G401.6 (cell line): ENCODE measurements at regions not wholly inside any gene's neighbourhood (a gene's known extent, or its start where the extent isn't known, plus 50 kb on each side); places are given as distances from the start of the nearest gene placed in this dataset.
"Not testable (repeated sequence)": the region's sequence is repeated elsewhere in the genome, so short reads cannot be mapped to it uniquely, and the experiment has no call there.

Source experiments
- FAIRE-seq: peaks from 2 replicates; lab custom pipeline; 2012; peaks lifted over from hg19 to GRCh38; lab: Jason Lieb, UNC

DNA sequence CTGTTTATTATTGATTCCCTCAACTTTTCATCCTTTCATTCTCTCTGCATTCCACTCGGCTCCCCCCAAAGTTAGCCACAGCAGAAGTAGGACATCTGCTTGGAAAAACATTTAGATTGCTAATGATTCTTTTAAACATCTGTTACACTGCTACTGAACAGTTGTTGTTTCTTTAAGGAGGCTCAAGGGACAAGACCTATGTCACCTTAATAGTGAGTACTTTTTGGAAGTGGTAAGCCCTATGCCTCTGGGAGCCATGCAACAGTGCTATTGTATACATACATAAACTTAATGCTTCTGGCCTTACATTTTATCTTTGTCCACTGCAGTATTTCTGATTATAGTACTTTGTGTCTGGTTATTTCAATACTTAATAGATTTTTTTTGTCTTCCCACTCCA is 628.2 kb upstream of the FOXG1 start:
- no peak for FAIRE-seq

DNA sequence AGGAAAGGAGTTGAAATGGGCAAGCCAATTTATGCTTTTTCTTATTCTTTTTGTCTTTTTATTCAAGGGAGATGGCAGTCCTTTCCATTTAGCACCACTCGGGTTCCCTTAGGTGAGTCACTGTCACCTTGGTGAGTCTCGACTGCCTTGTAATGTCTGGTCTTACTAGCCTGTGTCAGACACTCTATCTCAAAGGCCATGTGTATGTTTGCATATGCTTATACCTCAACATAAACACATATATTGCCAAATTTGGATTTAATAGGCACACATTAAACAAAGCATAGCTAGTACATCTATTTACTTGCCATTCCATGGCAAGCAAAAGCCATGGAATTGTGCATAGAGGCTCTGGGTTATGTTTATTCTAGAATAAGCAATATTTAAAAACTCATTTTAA is 624.9 kb upstream of the FOXG1 start:
- no peak for FAIRE-seq

DNA sequence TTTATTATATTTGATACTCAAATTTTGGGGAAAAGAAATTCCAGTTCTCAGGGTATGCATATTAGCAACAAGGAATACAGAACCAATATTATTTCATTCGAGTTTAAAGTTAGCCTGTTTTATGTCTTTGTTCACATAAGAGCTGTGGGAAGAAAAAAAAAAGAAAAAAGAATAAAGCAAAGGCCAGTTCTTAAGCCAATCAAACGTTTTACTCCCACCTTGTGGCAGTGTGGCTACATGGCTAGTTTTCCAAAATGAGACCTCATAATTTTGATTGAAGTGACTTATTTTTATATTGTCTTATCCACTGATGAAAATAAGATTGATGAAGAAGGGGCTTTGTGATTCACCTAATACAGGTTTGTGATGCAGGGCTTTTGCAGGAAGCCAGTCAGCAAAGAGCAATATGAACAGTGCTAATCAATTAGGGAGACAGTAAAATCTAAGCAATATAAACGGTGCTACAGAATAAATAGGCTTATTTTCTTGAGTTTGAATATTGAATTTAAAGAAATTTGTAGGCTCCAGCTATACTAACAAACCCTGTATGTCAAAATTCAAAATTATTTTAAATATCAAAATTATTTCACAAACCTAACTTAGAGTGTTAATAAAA is 624.1 kb upstream of the FOXG1 start:
- FAIRE-seq, result no peak

DNA sequence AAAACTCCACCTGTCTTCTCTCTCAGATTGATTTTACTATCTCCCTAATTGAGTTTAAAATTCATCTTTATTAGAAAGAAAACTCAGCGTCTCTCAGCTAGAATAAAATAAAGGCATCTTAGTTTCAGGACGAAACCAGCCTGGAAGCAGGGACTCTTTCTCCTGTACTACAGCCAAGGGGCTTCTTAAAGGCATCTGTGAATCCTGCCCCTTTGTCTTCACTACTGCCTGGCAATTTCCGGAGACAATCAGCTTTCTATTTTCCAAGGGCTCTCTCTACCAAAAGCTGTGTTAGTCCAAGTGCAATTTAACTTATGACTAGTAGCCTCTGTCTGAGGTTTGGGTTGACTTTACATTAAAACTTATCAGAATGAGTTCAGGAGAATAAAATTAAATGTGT is 623.3 kb upstream of the FOXG1 start:
- FAIRE-seq, result no peak

DNA sequence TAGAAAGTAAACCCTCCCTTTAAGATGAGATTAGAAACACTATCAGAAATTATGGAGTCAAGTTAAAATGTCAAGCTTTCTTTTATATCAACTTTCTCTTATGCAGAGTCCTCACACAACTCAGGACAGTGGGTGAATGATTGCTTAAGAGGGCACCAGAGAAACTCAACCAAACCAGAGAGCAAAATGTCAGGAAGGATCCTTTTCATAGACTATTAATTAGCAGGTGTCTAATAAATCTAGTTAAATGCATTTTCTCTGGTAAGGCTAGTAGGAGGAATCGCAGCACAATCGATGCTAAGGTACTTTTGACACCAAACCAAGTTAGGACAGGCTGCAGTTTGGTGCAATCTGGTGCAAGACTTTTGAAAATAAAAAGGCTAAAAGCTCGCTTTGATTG is 614.7 kb upstream of the FOXG1 start:
- no peak for FAIRE-seq

DNA sequence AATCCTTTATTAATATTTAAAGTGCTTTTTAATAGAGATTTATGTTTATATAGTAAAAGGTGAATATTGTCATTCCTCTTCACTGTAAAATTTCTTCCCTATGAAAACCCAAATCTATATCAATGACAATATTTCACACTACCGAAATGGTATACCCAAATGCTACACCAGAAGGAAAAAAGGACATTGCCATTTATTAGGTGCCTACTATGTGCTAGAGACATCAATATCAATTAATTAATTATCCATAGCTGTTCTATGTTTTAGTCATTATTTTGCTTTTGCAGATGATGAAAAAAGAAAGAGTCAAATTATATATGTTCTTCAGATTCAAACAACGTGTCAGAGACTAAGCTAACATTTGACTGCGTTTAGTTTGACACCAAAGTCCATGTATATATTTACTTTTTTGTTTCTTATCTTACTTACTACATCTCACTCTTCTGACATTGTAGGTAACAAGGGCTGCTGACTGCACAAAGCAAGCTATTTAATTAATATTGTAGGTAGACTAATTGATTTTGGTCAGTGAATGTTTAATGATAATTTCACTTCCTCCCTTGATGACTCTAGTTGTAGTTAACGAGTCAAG is 614.0 kb upstream of the FOXG1 start:
- no peak for FAIRE-seq

DNA sequence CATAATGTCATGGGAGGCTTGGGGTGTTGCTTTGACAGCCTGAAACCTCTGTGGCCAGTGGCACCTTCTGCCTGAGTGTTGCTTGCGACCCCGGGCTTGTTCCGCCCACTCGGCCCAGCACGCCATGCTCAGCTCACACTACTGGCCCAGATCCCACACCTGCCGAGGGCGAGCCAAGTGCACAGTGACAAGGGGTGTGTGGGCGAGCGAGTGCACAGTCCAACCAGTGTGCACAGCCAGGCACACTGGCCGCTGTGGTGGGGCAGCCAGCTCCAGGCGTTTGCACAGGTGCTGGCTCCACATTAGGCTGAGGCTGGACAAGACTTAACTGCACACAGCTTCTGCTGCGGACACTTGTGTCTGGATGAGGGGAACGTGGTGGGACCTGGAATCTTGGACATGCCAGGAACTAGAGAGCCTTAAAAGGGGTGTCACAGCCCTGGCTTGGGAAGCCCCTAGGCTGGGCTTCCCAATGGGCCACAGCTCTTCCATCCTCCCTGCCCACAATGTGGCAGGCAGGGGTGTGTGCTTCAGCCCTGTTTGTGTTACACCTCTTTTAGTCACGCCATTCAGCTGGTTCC is 609.2 kb upstream of the FOXG1 start:
- no peak for FAIRE-seq

DNA sequence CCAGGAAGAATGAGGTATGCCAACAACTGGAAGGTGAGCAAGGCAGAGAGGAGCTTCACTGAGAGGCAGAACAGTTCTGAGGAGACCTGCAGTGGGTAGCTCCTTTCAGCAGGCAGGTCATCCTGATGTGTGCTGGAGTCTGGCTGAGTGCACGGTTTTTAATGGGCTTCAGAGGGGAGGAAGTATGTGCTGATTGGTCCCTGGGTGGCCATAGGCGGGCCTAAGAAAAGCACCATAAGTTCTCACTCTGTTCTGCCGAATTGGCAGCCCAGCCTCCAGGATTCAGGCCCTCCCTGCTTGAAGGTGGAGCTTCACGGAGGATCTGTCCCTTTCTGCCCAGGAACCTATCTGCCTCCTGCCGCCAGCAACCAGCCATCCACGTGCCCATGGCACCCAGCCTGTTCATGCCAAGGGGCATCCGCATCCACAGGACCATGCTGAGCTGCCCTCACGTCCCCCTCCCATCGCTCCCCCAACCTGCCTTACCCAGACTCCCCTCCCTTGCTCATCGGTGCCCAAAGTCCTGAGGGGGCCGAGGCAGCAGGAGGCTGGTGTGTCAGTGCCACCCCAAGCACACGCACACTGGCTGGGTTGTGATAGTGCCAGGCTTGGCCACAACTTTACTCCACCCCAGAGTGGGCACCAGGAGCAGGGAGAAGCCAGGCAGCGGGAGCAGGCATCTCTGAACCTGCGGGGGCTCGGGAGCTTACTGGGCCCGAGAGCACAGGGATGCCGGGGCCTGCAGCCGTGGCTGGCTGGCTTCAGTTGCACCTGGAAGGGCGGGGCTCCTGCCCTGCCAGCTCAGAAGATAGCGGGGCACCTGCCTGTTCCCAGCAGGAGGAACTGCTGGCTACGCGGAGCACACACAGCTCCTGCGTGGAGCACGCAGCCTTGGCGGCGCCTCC is 608.4 kb upstream of the FOXG1 start:
- no peak for FAIRE-seq

DNA sequence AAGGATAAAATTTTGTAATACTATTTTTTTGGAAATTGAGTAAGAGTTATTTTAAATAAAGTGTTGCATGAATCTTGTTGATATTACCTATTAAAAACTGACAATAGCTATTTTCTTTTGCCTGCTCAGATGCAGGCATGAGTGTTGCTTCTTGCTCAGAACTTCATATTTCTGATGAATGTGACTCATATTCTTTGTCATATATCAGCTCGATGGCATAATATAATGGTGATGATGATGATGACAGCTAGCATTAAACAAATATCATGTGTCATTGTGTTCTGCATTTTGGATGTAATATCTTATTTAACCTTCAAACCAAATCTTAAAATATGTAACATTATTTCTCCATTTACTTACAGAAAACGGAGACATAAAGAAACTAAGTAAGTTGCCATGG is 605.5 kb upstream of the FOXG1 start:
- no peak for FAIRE-seq

DNA sequence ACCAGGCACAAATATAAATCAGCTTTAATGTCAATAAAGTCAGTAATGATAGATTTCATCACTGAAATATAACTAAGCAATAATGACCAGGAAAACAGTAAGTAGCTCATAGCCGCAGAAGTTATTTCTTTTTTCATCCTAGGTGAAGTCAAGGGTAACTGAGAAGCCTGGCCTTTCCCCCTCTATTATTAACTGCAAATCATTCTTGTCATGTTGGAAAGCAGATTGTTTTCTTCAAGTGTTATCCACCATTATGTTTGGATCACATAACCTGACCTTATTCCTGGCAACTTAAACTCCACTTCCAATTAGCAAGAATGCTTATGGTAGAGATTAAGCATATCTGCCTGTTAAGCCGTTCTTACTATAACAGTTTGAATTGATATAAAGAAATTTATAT is 603.4 kb upstream of the FOXG1 start:
- no peak for FAIRE-seq

DNA sequence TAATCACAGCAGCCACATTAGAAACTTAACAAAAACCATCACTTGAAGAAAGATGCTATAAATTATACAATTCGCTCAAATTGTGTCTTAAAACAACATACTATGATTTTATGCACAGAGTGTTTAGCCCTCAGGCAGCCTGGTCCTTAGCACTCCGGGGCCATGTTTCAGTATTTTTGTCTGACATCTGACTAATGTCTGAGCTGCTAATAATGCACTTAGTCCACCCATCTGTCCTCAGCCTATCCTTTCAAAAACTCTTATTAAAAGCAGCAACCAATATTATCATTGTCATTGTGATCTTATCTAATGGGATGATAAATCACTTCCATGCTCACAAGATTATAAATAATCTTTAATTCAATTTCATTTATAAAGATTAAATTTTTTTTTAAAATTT is 602.7 kb upstream of the FOXG1 start:
- FAIRE-seq, result no peak

DNA sequence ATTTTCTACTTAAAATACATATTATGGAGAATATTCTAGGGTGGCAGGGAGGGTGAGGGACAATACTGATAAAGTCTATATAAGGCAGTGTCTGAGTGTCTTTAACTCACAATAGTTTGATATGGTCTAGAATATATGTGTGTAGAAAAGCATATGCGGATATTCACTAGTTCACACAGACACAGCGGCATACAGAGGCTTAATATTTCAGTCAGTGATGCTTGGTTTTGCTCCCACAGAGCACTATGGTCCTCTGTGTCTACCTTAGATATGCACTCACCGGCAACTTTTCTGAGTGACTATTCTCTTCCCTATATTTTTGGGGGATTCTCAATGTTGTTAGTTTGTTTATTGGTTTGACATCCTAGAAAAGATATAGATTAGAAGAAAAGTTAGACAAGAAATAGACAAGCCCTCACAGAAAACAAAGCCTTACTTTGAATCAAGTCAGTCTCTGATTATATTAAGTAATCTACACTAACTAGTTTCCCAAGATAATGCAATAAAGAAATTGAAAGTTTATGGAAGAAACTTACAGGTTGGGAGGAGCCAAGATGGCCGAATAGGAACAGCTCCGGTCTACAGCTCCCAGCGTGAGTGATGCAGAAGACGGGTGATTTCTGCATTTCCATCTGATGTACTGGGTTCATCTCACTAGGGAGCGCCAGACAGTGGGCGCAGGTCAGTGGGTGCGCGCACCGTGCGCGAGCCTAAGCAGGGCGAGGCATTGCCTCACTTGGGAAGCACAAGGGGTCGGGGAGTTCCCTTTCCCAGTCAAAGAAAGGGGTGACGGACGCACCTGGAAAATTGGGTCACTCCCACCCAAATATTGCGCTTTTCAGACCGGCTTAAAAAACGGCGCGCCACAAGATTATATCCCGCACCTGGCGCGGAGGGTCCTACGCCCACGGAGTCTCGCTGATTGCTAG is 578.4 kb upstream of the FOXG1 start:
- not testable (repeated sequence) for FAIRE-seq

DNA sequence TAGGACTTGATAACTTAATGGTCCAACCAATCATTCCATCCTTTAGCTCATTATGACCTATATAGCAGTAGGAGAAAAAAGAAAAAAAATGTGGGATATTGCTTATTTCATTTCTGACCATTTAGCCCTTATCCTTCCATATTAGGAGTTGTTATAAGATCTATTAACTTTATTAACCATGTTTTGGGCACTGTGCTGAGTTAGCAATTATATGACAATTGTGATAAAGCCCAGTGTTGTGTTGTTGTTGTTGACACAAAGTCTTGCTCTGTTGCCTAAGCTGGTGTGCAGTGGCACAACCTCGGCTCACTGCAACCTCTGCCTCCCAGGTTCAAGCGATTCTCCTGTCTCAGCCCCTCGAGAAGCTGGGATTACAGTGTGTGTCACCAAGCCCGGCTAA is 569.7 kb upstream of the FOXG1 start:
- no peak for FAIRE-seq

DNA sequence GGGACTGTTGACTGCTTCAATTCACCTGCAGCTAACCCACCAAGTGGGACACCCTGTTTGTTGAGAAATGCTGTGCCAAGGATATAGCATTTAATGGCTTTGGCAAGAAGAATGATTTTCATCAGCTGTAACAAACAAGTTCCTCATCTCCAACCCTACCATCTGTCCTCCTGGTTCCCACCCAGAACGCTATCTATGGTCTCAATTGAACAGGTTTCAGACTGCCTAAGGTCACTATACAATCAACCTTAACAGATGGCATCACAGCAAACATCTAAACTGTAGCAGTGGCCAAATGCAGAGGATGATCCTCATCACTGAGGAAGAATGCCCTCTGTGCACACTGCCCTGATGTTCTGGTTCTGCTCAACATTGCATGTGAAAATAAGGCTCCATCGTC is 546.2 kb upstream of the FOXG1 start:
- FAIRE-seq, result no peak

DNA sequence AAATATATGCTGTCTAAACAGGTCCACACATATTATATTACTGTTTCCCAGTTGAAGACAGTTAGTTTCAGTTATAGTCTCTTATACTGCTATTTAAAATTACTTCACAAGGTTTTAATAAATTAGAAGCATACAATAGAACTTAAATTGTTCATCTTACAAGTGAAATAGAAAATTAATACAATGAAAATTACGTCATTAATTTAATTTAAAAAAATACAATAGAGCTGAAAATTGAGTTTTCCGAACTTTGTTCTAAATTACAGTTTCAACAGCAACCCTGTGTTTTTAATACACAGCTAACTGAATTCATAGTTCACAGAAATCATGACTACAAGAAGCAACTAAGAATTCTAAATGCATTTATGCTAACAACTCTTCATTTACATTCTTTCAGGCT is 525.7 kb upstream of the FOXG1 start:
- no peak for FAIRE-seq

DNA sequence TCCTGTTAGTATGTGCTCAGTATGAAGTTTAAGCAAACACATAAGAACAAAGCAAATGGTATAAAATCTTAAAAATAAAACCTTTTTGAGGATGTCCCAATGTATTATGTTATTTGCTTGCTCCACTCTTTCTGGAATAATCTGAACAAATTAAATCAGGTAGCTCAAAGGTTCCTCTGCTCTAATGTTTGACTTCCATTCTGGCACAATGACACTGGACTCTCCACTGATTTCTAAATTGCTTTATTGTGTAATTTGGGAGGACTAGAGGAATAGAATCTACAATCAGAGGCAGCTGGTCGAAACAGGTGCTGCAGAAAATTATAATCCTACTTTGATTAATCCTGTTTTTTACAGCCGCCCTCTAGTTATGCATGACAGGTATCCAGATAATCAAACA is 523.7 kb upstream of the FOXG1 start:
- no peak for FAIRE-seq

DNA sequence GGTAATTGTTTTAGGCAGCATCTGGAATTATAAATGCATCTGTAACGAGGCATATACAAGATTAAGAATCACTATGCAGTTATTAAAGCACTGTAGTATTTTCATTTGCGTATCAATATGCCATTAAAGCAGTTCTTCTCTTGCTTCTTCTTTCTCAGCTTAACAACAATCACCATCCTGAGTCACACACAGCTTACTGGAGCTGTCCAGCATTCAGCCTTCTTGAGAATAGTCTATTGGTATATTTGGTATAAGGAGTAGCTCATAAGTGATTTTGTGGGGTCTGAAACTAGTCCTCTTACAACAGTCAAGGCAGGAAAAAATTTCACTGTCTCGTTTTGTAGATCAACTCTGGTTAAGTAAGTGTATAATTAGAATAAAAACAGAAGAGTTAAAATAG is 523.0 kb upstream of the FOXG1 start:
- FAIRE-seq, result no peak

DNA sequence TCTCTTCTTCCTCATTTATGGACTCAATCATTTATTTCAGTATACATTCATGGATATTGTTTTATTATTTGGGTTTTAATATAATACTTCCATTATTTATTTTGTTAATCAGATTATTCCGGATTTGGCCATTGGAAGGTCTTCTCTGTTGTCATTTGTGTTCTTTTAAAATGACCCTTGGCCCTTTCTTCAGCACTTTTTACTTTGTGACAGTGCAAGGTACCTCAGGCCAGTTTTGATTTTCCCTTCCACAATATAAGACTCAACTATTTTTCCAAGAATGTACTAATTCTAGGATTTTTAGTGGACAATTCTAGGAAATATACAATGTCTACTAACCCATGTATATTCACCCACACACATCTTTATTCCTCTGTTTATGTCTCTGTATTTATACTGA is 521.4 kb upstream of the FOXG1 start:
- FAIRE-seq, result no peak

DNA sequence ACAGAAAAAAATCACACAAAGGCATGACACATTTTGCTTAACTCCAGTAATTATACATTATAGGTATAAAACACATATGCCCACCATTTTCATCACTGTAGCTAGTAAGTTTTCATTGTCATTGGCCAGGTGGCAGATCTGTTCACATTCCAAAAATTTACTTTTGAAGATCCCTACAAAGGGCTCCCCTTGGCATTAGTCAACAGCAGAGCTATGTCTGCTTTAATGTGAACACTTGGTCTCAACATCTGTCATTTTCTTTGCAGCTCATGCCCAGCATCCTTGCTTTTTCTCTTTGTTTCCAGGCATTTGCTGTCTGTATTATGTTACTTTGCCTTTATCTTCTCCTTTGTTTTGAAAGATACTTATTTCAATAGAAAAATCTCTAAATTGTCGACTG is 519.1 kb upstream of the FOXG1 start:
- FAIRE-seq, result no peak

DNA sequence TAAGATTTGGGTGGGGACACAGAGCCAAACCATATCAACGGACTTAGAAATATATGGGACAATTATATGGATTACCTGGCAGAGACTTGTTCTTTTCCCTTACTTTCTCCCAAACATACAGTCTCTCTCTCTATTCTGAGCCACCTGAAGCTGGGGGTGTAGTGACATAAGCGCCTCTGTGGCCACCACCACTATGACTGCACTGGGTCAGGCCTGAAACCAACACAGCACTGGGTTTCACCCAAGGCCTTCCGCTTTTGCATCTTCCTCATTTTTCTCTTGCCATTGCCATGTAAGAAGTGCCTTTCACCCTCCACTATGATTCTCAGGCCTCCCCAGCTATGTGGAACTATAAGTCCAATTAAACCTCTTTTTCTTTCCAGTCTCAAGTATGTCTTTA is 514.5 kb upstream of the FOXG1 start:
- FAIRE-seq, result not testable (repeated sequence)

DNA sequence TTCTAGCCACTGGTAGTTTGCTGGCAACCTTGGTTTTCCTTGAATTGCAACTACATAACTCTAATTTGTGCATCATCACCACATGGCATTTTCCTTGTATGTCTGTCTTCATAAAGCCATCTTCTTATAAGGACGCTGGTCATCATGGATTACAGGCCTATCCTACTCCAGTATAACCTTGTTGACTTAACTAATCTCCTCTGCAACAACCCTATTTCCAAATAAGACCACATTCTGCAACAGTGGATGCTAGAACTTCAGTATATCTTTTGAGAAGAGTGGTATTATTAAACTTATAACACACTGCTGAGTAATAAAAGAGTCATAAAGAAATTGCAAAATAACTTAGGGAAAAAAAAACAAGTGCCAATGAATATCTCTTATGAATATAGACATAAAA is 511.8 kb upstream of the FOXG1 start:
- FAIRE-seq, result no peak

DNA sequence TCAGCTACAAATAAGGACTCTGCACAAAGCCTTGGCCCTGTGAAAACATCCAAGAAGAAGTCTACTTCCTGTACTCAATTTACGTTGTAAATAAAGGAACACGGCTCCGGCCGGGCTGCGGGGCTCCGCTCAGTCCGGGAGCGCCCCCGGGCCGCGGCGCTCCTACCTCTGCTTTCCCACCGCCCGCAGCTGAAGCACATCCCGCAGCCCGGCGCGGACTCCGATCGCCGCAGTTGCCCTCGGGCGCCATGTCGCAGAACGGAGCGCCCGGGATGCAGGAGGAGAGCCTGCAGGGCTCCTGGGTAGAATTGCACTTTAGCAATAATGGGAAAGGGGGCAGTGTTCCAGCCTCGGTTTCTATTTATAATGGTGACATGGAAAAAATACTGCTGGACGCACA is 502.3 kb upstream of the FOXG1 start:
- FAIRE-seq, result no peak
